ENCODE measurements at regions not wholly inside any gene's neighbourhood (a gene's known extent, or its start where the extent isn't known, plus 50 kb on each side); places are given as distances from the start of the nearest gene placed in this dataset.
A peak's percentile ranks its signal among the peaks of the same experiment; 100 is the strongest.

- no peak overlapping the region for H3K4me3 ChIP-seq (replicated peaks; ENCODE audit: low read depth, low read length)
- DNase-seq (ENCODE audit: low read depth): peak; percentile 67
- no peak for TF ChIP-seq CTCF (IDR thresholded peaks at IDR 0.05; ENCODE audit: low read length, missing control alignments)
These were observed 135.2 kb upstream of the NAV2 start for GRCh38 chr11:19577391-19577975.

- peak; percentile 22 for DNase-seq (ENCODE audit: low read depth)
- TF ChIP-seq CTCF (IDR thresholded peaks at IDR 0.05; ENCODE audit: low read length, missing control alignments): no peak
- H3K4me3 ChIP-seq (replicated peaks; ENCODE audit: low read depth, low read length): no peak overlapping the region
These were observed 135.7 kb upstream of the NAV2 start for GRCh38 chr11:19576903-19577302.

- TF ChIP-seq CTCF (IDR thresholded peaks at IDR 0.05; ENCODE audit: low read length, missing control alignments): no peak
- H3K4me3 ChIP-seq (replicated peaks; ENCODE audit: low read depth, low read length): no peak overlapping the region
- no peak for DNase-seq (ENCODE audit: low read depth)
These were observed 136.6 kb upstream of the NAV2 start for GRCh38 chr11:19576054-19576453.

GRCh38 chr11:19574916-19575315, 137.7 kb upstream of the NAV2 start:
- no peak for TF ChIP-seq CTCF (IDR thresholded peaks at IDR 0.05; ENCODE audit: low read length, missing control alignments)
- DNase-seq (ENCODE audit: low read depth): no peak
- no peak overlapping the region for H3K4me3 ChIP-seq (replicated peaks; ENCODE audit: low read depth, low read length)

- no peak overlapping the region for H3K4me3 ChIP-seq (replicated peaks; ENCODE audit: low read depth, low read length)
- no peak for DNase-seq (ENCODE audit: low read depth)
- no peak for TF ChIP-seq CTCF (IDR thresholded peaks at IDR 0.05; ENCODE audit: low read length, missing control alignments)
These were observed 139.0 kb upstream of the NAV2 start for GRCh38 chr11:19573666-19574065.

GRCh38 chr11:19571906-19572305, 140.7 kb upstream of the NAV2 start:
- H3K4me3 ChIP-seq (replicated peaks; ENCODE audit: low read depth, low read length): no peak overlapping the region
- no peak for TF ChIP-seq CTCF (IDR thresholded peaks at IDR 0.05; ENCODE audit: low read length, missing control alignments)
- no peak for DNase-seq (ENCODE audit: low read depth)

GRCh38 chr11:19570889-19571288, 141.7 kb upstream of the NAV2 start:
- no peak for DNase-seq (ENCODE audit: low read depth)
- no peak overlapping the region for H3K4me3 ChIP-seq (replicated peaks; ENCODE audit: low read depth, low read length)
- TF ChIP-seq CTCF (IDR thresholded peaks at IDR 0.05; ENCODE audit: low read length, missing control alignments): no peak
